GM21825 (cell line): ENCODE measurements at regions not wholly inside any gene's neighbourhood (a gene's known extent, or its start where the extent isn't known, plus 50 kb on each side); places are given as distances from the start of the nearest gene placed in this dataset.
A peak's percentile ranks its signal among the peaks of the same experiment; 100 is the strongest.
"Not testable (repeated sequence)": the region's sequence is repeated elsewhere in the genome, so short reads cannot be mapped to it uniquely, and the experiment has no call there.

ENCODE experiments used
- ATAC-seq: cut with Tn5 transposase; IDR thresholded peaks from one replicate; pipeline ENCODE4 v1.9.1; 2021; ENCODE audit warnings: mild to moderate bottlenecking, moderate library complexity; ENCODE audit not compliant: unreplicated experiment

- no peak for ATAC-seq
Measured at GRCh38 chr6:150456466-150456865, 87.7 kb downstream of the IYD start.

- ATAC-seq = no peak
Measured at GRCh38 chr6:150456902-150457643, 88.3 kb downstream of the IYD start.

- no peak for ATAC-seq
Measured at GRCh38 chr6:150458579-150458978, 89.8 kb downstream of the IYD start.

- no peak for ATAC-seq
Measured at GRCh38 chr6:150463852-150464251, 95.0 kb downstream of the IYD start.

- ATAC-seq = no peak
Measured at GRCh38 chr6:150464966-150465365, 96.2 kb downstream of the IYD start.

- ATAC-seq = no peak
Measured at GRCh38 chr6:150465610-150466009, 96.8 kb downstream of the IYD start.

- no peak for ATAC-seq
Measured at GRCh38 chr6:150466196-150466595, 97.4 kb downstream of the IYD start.

GRCh38 chr6:150470131-150470530 lies 101.3 kb downstream of the IYD start:
- no peak for ATAC-seq

GRCh38 chr6:150470960-150471665 lies 102.3 kb downstream of the IYD start:
- no peak for ATAC-seq

GRCh38 chr6:150478656-150479545 lies 110.1 kb downstream of the IYD start:
- no peak for ATAC-seq

GRCh38 chr6:150482883-150483409 lies 114.1 kb downstream of the IYD start:
- ATAC-seq = no peak

GRCh38 chr6:150485161-150485958 lies 114.3 kb upstream of the PLEKHG1 start:
- ATAC-seq = no peak

GRCh38 chr6:150486048-150486447 lies 113.6 kb upstream of the PLEKHG1 start:
- ATAC-seq = no peak

- no peak for ATAC-seq
Measured at GRCh38 chr6:150490586-150490985, 109.1 kb upstream of the PLEKHG1 start.

GRCh38 chr6:150491131-150491810 lies 108.4 kb upstream of the PLEKHG1 start:
- ATAC-seq = peak; percentile 96

- peak; percentile 20 for ATAC-seq
Measured at GRCh38 chr6:150491811-150492172, 107.9 kb upstream of the PLEKHG1 start.

GRCh38 chr6:150492507-150492906 lies 107.2 kb upstream of the PLEKHG1 start:
- ATAC-seq = no peak

GRCh38 chr6:150492941-150493340 lies 106.7 kb upstream of the PLEKHG1 start:
- no peak for ATAC-seq

GRCh38 chr6:150493552-150493951 lies 106.1 kb upstream of the PLEKHG1 start:
- not testable (repeated sequence) for ATAC-seq

- ATAC-seq = no peak
Measured at GRCh38 chr6:150494241-150494640, 105.4 kb upstream of the PLEKHG1 start.
